Neutrophil (primary cell): ENCODE measurements at regions not wholly inside any gene's neighbourhood (a gene's known extent, or its start where the extent isn't known, plus 50 kb on each side); places are given as distances from the start of the nearest gene placed in this dataset.

ENCODE experiments used
- H3K27ac ChIP-seq: fragments of 200-600 bp; sonication (generic); 2 replicates; pipeline ENCODE4 v1.5.1; 2016; ENCODE audit warnings: mild to moderate bottlenecking, moderate library complexity
- H3K27me3 ChIP-seq: fragments of 200-600 bp; sonication (generic); 2 replicates; pipeline ENCODE4 v1.6.0; 2016; ENCODE audit warnings: mild to moderate bottlenecking
- H3K36me3 ChIP-seq: fragments of 200-600 bp; sonication (generic); 2 replicates; pipeline ENCODE4 v1.5.1; 2017
- H3K4me1 ChIP-seq, 2 experiments: fragments of 200-600 bp in 1 of 2; sonication (generic) in 1 of 2; 1 replicate in 1 of 2; 2 replicates in 1 of 2; pipeline versions ENCODE4 v1.5.1 to v1.6.1; 2013 to 2016; ENCODE audit warnings: low read depth in 1 of 2, low read length in 1 of 2, mild to moderate bottlenecking in 1 of 2, moderate library complexity in 1 of 2; ENCODE audit not compliant: control insufficient read depth in 1 of 2, insufficient read depth in 1 of 2
- H3K4me3 ChIP-seq, 2 experiments: fragments of 200-600 bp in 1 of 2; sonication (generic) in 1 of 2; 1 replicate in 1 of 2; 2 replicates in 1 of 2; pipeline ENCODE4 v1.5.1; 2013 to 2016; ENCODE audit warnings: low read depth in 1 of 2, low read length in 1 of 2, mild to moderate bottlenecking in 1 of 2, moderate library complexity in 1 of 2
- H3K9me3 ChIP-seq: fragments of 200-600 bp; sonication (generic); 2 replicates; pipeline ENCODE4 v1.5.1; 2016
- CTCF ChIP-seq: fragments of 200-600 bp; sonication (generic); IDR thresholded peaks from 2 replicates; pipeline ENCODE4 v1.5.1; 2016; ENCODE audit warnings: antibody characterized with exemption

- Histone ChIP-seq H3K4me1 (no peaks in the 10 kb centered on the region), H3K4me3 (no peak overlapping the region), H3K9me3 (no peaks in the 10 kb centered on the region), H3K36me3 (no peaks in the 10 kb centered on the region), H3K27me3 (no peaks in the 10 kb centered on the region), H3K27ac (no peak overlapping the region)
- TF ChIP-seq CTCF, result no peak
These were observed 141.8 kb upstream of the CFAP20DC start for GRCh38 chr3:59191651-59192050.

GRCh38 chr3:59189939-59190338, 140.1 kb upstream of the CFAP20DC start:
- no peaks in the 10 kb centered on the region for H3K4me1 ChIP-seq
- no peaks in the 10 kb centered on the region for H3K36me3 ChIP-seq
- no peak overlapping the region for H3K27ac ChIP-seq
- no peaks in the 10 kb centered on the region for H3K27me3 ChIP-seq
- H3K9me3 ChIP-seq, result no peaks in the 10 kb centered on the region
- H3K4me3 ChIP-seq, result no peak overlapping the region
- TF ChIP-seq CTCF, result no peak

- no peaks in the 10 kb centered on the region for H3K27me3 ChIP-seq
- no peaks in the 10 kb centered on the region for H3K4me1 ChIP-seq
- H3K36me3 ChIP-seq, result no peaks in the 10 kb centered on the region
- no peaks in the 10 kb centered on the region for H3K9me3 ChIP-seq
- H3K27ac ChIP-seq, result no peak overlapping the region
- TF ChIP-seq CTCF, result no peak
- H3K4me3 ChIP-seq, result no peak overlapping the region
These were observed 139.7 kb upstream of the CFAP20DC start for GRCh38 chr3:59189526-59189925.

GRCh38 chr3:59186725-59187124, 136.9 kb upstream of the CFAP20DC start:
- H3K27ac ChIP-seq, result no peak overlapping the region
- no peak overlapping the region for H3K4me3 ChIP-seq
- no peaks in the 10 kb centered on the region for H3K9me3 ChIP-seq
- no peak for TF ChIP-seq CTCF
- H3K27me3 ChIP-seq, result no peaks in the 10 kb centered on the region
- no peaks in the 10 kb centered on the region for H3K4me1 ChIP-seq
- H3K36me3 ChIP-seq, result no peaks in the 10 kb centered on the region

GRCh38 chr3:59185591-59186369, 136.0 kb upstream of the CFAP20DC start:
- Histone ChIP-seq H3K4me3 (no peak overlapping the region), H3K9me3 (no peaks in the 10 kb centered on the region), H3K27ac (no peak overlapping the region), H3K4me1 (no peaks in the 10 kb centered on the region), H3K36me3 (no peaks in the 10 kb centered on the region), H3K27me3 (no peaks in the 10 kb centered on the region)
- TF ChIP-seq CTCF, result no peak
